Hematopoietic multipotent progenitor cell (in vitro differentiated cells): ENCODE measurements at regions not wholly inside any gene's neighbourhood (a gene's known extent, or its start where the extent isn't known, plus 50 kb on each side); places are given as distances from the start of the nearest gene placed in this dataset.
"Not testable (repeated sequence)": the region's sequence is repeated elsewhere in the genome, so short reads cannot be mapped to it uniquely, and the experiment has no call there.

Experiments
- DNase-seq, 3 donors: peaks; one replicate each; pipeline ENCODE4 v3.0.0-alpha.2; 2011 to 2015; ENCODE audit warnings: low read depth in 2 of 3, low spot score in 2 of 3

DNA sequence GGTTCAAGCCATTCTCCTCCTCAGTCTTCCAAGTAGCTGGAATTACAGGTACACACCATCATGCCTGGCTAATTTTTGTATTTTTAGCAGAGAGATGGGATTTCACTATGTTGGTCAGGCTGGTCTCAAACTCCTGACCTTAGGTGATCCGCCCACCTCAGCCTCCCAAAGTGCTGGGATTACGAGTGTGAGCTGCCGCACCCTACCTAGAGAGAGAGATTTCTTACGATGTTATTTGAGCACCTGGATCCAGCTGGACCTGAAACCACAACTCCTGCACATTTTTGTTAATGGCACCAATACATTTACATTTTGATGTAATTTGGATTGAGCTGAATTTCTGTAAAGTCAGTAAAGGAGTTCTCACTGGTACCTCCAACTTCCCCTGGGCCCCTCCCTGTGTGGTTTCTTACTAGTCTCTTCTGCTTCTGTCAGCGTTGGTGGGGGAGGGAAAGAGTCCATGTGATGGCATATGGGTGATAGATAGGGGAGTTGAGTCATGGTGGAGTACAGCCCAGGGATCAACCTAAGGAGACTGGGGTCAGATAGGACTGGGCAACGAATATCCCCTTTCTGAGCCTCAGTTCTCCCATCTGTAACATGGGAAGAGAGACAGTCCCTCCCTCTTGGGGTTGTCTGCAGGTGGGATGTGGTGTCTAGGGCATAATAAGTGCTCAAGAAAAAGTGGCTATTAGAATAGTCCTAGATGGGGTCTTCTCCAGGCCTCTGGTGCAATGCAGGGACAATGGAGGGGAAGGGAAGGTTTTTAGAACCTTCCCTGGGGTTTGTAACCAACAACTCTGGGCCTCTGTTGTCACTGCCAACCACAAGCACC, 83.3 kb upstream of the MED13L start:
- peak in 2 of 3 donors; percentile 25 to 56 for DNase-seq

DNA sequence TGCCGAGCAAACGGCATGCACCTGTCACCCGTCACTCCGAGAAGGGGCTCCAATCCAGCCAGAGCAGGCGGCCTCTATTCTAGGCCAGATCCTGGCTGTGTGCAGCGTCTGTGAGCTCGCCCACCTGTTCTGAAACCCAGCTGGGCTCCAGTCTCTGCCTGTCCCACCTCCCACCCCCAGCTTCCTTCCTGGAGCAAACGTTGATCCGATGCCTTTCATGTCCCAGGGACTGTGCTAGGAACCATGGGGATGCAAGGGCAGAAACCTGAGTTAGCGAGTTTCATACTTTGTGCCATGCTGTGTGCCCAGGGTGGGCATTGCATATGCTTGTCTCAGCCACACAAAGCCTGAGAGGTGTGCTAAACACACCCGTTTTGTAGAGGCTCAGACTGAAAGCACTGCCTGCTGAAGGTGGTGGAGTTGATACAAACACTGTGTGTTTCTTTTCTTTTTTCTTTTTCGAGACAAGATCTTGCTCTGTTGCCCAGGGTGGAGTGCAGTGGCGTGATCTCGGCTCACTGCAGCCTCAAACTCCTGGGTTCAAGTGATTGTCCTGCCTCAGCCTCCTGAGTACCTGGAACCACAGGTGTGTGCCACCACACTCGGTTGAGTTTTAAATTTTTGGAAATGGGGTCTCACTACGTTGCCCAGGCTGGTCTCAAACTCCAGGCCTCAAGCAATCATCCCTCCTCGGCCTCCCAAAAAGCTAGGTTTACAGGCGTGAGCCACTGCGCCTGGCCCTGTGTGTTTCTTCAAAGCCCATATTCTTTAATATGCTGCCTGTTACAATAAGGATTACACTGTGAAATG, 84.1 kb upstream of the MED13L start:
- peak in 1 of 3 donors; percentile 46 for DNase-seq

DNA sequence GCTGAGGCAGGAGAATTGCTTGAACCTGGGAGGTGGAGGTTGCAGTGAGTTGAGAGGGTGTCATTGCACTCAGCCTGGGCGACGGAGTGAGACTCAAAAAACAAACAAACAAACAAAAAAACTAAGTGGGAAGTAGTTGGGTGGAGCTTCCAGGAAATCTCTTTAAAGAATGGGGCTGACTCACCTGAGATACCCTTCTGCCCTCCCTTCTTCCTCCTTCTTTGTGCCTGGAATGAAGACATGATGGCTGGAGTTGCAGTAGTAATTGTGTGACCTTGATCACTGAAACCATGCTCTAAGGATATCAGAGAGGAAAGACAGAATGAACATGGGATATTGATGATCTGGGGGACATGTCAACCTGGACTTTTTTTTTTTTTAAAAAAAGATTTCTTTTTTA, 87.6 kb upstream of the MED13L start:
- no peak for DNase-seq

DNA sequence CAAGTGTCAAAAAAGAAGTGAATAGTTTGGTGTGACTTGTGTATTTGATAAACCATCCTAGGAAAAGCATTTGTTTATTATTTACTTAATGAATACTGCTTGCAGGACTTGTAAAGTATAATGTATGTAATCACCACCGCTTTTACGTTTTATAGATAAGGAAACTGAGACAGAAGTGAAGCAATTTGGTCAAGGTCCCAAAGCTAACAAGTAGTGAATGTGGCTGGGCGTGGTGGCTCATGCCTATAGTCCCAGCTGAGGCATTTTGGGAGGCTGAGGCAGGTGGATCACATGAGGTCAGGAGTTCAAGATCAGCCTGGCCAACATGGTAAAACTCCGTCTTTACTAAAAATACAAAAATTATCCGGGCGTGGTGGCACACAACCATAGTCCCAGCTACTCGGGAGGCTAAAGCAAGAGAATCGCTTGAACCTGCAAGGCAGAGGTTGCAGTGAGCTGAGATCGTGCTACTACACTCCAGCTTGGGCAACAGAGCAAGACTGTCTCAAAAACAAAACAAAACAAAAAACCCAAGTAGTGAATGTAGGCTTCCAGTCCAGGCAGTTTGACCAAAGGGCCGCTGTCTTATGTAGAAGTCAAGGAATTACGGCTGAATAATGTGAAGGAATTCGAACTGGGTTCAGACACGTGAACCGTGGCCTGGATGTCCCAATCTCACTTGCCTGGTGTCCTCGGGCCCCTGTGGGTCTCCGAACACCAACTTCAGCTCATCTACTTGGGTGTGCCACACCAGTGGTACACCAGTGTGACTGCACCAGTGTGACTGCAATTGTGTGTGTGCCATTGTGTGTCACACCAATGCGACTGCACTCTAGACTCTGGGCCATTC, 88.3 kb upstream of the MED13L start:
- DNase-seq, result no peak

DNA sequence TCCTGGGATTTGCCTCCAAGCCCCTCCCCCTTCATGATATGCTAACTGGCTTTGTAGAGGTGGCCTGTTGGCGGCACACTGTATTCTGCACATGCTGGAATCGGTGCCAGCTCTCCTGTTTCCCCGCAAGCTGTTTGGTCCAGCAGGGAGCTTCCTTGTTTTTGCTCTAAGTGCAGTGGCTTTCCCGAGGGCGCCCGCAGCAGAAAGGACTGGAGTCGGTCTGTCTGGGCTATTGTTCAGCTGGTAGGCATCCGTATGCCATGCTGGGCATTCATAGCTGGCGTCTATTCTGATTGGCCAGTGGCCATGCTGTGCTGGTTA, 88.9 kb upstream of the MED13L start:
- DNase-seq, result no peak

DNA sequence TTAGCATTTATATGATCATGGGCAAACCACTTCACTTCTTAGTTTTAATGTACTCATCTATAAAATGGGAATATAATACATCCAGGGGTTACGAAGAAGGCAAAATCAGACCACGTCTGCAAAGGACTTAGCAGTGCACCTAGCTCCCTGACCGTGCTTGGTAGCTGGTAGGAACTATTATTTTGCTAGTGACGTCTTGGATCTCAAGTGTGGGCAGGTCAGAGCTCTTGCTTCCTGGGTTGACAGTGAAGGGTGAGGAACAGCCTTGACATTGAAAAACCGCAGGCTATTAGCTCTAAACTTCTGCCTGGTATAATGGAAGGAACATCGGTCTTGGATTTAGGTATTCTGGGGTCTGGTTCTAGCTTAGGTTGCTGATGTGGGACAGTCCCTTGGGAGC, 89.3 kb upstream of the MED13L start:
- no peak for DNase-seq

DNA sequence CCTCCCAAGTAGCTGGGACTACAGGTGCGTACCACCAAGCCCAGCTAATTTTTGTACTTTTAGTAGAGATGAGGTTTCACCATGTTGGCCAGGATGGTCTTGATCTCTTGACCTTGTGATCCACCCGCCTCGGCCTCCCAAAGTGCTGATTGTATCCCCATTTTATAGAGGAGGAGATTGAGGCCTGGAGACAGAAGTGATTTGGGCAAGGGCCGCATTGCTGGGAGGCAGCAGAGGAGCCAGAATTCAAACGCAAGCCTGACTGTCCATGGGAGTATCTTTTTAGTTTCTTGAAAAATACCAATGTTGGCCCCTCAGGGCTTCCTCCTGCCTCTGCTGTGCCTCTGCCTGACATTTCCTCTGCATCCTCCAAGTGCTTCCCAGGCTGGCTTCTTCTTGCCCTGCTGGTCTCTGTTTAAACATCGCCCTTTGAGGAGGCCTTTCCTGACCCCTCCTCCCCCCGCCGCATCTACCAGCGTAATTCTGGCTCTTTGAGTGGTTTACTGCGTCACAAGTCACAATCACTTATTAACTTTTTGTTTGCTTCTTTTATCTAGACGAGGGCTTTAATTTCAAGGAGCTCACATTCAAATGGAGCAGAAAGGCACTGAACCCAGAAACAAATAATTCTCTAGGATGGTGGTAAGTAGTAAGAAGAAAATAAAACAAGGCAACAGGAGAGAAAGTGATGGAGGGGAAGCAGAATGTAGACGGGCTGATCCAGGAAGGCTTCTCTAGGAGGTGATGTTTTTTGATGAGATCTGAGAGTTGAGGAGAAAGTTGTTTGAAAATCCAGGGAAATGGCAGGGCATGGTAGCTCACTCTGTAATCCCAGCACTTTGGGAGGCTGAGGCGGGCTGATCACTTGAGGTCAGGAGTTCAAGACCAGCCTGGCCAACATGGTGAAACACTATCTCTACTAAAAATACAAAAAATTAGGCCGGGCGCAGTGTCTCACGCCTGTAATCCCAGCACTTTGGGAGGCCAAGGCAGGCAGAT, 91.0 kb upstream of the MED13L start:
- DNase-seq, result no peak

DNA sequence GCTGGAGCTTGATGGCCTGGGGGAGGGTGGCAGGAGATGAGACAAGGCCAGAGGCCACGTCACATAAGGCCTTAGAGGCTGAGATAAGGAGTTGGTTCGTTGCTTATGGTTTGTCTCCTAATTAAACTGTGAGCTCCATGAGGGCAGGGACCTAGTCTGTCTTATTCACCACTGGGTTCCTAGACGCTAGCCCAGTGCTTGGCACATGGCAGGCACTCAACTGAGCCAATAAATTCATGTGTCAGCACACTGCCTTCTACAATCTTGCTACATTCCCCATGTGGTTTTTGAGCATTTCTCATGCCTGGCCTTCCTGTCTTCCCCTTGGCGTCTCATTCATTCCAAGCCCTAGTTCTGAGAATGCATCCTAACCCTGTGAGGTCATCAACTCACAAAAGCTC, 92.5 kb upstream of the MED13L start:
- no peak for DNase-seq

DNA sequence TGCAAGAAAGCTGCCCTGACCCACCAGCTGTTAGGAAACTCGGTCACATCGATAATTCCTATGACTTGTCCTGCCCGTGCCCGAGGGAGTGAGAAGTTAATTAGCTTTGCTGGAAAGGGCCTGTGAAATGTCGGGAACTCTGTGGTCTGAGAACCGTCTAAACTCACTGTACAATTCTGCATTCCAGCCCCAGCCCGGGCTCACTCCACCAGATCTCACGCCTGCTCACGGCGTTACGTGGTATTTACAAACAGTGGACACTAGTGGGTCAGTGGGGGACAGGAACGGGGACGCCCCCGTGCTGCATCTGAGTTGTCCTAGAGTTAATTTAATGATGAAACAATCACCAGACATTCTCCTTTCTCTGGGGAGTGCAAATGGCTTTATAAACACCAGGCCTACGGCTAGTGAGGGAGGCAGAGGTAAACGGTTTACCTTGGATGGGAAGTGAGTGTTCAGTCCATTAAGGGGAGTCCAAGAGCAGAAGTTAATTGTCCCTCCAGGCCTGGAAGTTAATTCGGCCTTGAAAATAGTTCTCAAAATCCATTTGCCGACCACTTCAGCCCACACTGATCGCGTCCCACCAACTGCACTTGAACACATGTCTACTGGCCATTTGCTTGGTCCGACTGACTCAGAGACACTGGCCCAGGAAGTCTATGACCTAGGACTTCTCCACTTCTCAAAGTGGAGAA, 93.5 kb upstream of the MED13L start:
- DNase-seq, result no peak

DNA sequence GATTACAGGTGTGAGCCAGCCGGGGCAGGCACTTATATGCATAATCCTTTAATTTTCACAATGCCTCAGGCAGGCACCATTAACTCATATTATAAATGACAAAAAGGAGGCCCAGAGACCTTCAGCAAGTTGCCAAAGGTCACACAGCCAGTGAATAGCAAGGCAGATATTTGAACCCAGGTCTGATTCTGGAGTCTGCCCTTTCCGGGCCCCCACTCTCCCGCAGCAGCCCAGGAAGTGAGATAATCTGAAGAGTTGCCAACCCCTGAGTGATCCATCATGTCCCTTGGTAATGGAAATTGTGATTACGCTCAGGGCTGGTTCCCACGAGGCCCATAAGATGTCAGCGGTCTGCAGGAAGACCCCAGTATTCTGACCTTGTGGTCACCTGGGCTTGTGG, 95.3 kb upstream of the MED13L start:
- DNase-seq, result no peak

DNA sequence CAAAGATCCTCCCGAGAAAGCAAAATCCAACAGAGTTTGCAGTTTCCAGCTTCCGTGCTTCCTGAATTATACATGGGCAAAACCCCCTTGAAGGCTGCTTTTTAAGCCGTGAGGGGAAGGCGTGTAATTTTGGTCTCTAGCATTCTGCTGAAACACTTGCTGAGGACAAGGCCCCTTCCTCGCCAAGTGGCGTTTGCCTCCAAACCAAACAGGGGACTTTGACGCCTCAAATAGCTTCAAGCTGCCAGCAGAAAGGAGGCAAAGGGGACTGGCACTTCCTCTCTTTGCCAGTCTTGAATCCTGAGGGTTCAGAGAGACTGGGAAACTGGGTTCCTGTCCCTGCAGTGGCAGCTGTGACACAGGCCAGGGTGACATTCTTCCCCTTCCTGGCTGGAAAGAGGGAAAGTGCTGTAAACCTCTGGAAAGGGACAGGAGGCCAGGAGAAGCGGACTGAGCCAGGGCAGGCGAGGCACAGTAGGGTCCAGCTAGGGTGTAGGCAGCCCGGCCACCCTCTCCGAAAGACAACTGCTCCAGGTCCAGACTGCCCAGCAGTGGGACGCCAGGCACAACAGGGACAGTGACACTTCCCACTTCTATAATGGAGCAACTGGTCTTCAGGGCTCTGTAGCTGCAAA, 96.2 kb upstream of the MED13L start:
- no peak for DNase-seq

DNA sequence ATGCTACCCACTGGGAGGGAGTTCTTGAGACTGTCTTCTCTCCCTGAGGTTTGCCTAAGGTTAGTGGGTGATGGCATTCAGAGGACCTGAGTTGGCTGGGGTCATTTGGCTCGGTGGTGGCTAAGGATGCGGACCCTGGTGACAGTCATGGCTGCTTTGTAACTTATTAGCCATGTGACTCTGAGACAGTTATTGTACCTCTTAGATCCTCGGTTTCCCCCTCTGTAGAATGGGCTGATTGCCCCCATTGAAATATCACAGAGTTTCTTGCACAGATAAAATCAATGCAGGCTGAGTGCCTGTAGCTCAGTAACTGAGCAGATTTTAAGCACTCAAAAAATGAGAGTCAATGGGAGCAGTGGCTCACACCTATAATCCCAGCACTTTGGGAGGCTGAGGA, 96.7 kb upstream of the MED13L start:
- no peak for DNase-seq

DNA sequence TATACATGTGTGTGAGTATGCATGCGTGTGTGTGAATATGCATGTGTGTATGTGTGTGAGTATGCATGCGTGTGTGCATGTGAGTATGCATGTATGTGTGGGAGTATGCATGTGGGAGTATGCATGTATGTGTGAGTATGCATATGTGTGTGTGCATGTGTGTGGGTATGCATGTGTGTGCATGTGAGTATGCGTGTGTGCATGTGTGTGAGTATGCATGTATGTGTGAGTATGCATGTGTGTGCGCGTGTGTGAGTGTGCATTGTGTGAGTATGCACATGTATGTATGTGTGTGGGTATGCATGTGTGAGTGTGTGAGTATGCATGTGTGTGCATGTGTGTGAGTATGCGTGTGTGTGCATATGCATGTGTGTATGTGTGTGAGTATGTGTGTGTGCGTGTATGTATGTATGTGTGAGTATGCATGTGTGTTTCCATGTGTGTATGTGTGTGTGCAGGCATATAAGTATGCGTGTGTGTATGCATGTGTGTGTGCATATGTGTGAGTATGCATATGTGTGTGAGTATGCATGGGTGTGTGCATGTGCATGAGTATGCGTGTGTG, 97.9 kb upstream of the MED13L start:
- DNase-seq, result no peak

DNA sequence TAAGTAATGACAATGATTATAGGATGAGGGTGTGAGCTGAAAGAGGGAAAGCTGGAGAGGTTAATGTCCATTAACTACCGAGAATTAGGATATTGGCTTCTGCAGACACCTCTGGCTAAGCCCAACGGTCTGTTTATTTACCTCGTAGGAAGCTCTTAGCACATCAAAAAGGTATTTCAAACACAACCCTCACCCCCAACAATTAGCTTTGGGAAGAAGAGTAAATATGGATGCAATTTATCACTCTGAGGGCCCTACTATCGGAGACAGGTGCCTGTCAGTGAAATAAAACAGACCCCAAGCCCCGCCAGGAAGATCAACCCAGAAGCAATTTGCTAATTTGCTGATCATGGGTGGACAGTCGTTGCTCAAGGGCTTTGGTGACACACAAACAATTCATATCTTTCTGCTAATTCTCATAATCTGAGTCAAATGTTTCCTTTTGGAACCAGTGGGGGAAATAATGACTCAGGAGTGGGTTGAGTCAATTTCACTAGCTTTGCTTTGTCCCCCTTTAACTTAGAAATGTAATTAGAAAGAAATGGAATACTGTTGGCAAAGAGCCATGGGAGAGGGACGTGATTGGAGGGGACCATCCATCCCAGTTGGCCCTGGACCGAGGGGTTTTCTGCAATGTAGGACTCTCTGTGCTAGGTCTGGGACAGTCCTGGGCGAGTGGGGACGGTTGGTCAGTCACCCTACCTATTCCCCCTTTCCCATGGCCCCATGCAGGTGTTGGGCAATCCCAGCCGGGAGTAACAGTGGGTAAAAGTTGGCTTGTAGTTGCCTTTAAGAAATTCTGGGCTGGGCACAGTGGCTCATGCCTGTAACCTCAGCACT, 99.1 kb upstream of the MED13L start:
- no peak for DNase-seq

DNA sequence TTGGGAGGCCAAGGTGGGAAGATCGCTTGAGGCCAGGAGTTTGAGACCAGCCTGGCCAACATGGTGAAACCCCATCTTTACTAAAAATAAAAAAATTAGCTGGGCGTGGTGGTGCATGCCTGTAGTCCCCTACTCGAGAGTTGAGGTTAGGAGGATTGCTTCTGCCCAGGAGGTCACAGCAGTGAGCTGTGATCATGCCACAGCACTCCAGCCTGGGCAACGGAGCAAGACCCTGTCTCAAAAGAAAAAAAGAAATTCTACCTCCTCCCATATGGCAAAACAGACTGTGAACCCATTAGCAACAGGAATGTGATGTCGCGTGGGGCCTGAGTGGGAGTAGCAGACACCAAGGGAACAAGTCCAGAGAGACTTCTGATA, 99.7 kb upstream of the MED13L start:
- not testable (repeated sequence) for DNase-seq

DNA sequence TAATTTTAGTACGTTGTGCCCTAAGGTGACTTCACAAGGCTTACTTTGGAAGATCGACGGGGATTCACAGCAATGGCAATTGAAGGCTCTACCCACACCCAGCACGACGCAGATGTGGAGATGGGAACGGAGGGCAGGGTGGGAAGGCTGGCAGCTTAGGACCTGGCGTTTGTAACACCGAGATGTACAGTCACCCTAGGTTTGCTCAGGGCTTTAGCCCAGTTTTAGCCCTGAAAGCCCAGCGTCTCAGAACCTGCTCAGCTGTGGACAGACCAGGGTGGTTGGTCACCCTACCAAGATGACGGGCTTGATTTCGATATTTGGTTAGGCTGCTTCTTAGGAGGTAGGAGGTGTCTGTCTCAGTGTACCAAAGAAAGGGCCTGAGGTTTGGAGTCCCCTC, 100.5 kb upstream of the MED13L start:
- DNase-seq, result no peak

DNA sequence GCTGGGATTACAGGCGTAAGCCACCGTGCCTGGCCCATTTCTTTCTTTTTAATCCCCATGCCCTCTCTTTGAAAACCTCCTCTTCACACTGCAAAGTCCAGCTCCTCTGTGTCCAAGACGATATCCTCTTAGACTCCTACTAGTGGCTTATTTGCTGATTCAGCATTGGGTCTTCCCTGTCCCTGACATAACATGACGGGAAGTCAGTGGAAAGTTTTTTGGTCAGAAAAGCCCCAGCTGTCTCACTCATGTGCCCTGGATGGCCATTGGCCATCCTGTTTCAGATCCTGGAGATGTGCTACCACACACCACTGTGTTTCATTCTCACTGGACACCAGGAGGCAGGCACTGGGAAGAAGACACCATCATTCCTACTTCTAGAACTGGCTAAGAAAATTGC, 102.6 kb upstream of the MED13L start:
- DNase-seq, result no peak

DNA sequence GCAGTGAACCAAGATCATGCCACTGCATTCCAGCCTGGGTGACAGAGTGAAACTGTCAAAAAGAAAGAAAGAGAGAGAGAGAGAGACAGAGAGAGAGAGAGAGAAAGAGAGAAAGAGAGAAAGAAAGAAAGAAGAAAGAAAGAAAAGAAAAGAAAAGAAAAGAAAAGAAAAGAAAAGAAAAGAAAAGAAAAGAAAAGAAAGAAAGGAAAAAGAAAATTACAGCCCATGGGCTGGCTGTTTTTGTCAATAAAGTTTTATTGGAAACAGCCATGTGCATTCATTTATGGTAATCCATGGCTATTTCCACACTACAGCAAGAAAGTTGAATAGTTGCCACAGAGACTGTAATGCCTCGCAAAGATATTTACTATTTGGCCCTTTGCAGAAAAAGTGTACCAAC, 103.2 kb upstream of the MED13L start:
- not testable (repeated sequence) for DNase-seq
